ENCODE measurements at regions not wholly inside any gene's neighbourhood (a gene's known extent, or its start where the extent isn't known, plus 50 kb on each side); places are given as distances from the start of the nearest gene placed in this dataset.

- H3K4me3 ChIP-seq (ENCODE audit: low read depth, low read length), result no peak overlapping the region
- H3K36me3 ChIP-seq (ENCODE audit: control insufficient read depth, insufficient read depth, low read length), result no peaks in the 10 kb centered on the region
- no peak overlapping the region for H3K9ac ChIP-seq (ENCODE audit: low read length)
- H3K27ac ChIP-seq (ENCODE audit: low read depth, low read length), result no peak overlapping the region
- no peaks in the 10 kb centered on the region for H3K27me3 ChIP-seq (ENCODE audit: control insufficient read depth, insufficient read depth, low read length)
- no peaks in the 10 kb centered on the region for H3K4me1 ChIP-seq (ENCODE audit: control insufficient read depth, insufficient read depth, low read length)
- peaks cover 6% of the 10 kb centered on the region; the same call in 1 of the 2 replicates for H3K9me3 ChIP-seq (ENCODE audit: control insufficient read depth, insufficient read depth, low read depth, low read length)
These were observed 60.5 kb upstream of the HOPX start for GRCh38 chr4:56741595-56741994.

DNA sequence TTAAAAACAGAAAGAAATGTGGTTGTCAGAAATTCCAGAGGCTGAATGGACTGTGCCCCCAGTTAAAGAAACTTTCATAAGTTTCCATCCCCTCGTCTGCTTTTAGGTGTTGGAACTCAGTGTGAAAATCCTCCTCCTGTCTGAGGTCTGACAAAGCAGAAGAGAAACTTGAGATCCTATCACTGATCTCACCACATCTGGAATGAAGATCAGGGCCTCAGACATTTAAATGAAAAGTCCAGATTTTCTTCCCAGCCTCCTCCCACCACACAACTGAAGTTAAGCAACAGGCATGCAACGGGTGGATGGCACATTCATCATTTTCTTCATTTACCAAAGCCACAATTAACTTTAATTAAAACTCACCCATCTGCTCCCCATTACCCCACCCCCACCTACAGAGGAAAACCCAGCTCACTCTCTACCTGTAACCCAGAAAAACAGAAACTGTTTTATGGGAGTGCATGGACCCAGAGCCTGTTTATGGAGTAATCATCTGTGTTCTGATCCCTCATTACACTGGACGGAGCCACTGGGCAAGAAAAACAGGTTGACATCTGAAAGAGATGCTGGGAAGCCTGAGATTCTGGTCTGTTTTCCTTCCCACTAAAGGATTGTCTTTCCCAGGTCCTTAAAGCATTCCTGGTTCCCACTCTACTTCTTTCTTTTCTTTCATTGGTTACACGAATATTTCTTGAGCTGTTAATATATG is 58.1 kb upstream of the HOPX start:
- H3K36me3 ChIP-seq (ENCODE audit: control insufficient read depth, insufficient read depth, low read length), result no peaks in the 10 kb centered on the region
- no peaks in the 10 kb centered on the region for H3K4me1 ChIP-seq (ENCODE audit: control insufficient read depth, insufficient read depth, low read length)
- H3K27me3 ChIP-seq (ENCODE audit: control insufficient read depth, insufficient read depth, low read length), result no peaks in the 10 kb centered on the region
- no peak overlapping the region for H3K9ac ChIP-seq (ENCODE audit: low read length)
- peaks cover 14% of the 10 kb centered on the region; the same call in 1 of the 2 replicates for H3K9me3 ChIP-seq (ENCODE audit: control insufficient read depth, insufficient read depth, low read depth, low read length)
- H3K4me3 ChIP-seq (ENCODE audit: low read depth, low read length), result no peak overlapping the region
- no peak overlapping the region for H3K27ac ChIP-seq (ENCODE audit: low read depth, low read length)

GRCh38 chr4:56737666-56738065 is 56.6 kb upstream of the HOPX start:
- no peaks in the 10 kb centered on the region for H3K4me1 ChIP-seq (ENCODE audit: control insufficient read depth, insufficient read depth, low read length)
- no peak overlapping the region for H3K27ac ChIP-seq (ENCODE audit: low read depth, low read length)
- no peak overlapping the region for H3K4me3 ChIP-seq (ENCODE audit: low read depth, low read length)
- H3K9me3 ChIP-seq (ENCODE audit: control insufficient read depth, insufficient read depth, low read depth, low read length), result peaks cover 14% of the 10 kb centered on the region; the same call in 1 of the 2 replicates
- H3K9ac ChIP-seq (ENCODE audit: low read length), result no peak overlapping the region
- no peaks in the 10 kb centered on the region for H3K36me3 ChIP-seq (ENCODE audit: control insufficient read depth, insufficient read depth, low read length)
- no peaks in the 10 kb centered on the region for H3K27me3 ChIP-seq (ENCODE audit: control insufficient read depth, insufficient read depth, low read length)

GRCh38 chr4:56733352-56733751 is 52.3 kb upstream of the HOPX start:
- H3K27me3 ChIP-seq (ENCODE audit: control insufficient read depth, insufficient read depth, low read length), result no peaks in the 10 kb centered on the region

GRCh38 chr4:56732301-56732700 is 51.2 kb upstream of the HOPX start:
- Histone ChIP-seq H3K9ac (ENCODE audit: low read length) (no peak overlapping the region), H3K9me3 (ENCODE audit: control insufficient read depth, insufficient read depth, low read depth, low read length) (peaks cover 8% of the 10 kb centered on the region; the same call in 1 of the 2 replicates), H3K27ac (ENCODE audit: low read depth, low read length) (no peak overlapping the region)

More at GRCh38 chr4:56733352-56733751, 52.3 kb upstream of the HOPX start:
- H3K4me1 ChIP-seq (ENCODE audit: control insufficient read depth, insufficient read depth, low read length), result peaks cover 9% of the 10 kb centered on the region; the same call in 1 of the 2 replicates
- peaks cover 8% of the 10 kb centered on the region; the same call in 1 of the 2 replicates for H3K9me3 ChIP-seq (ENCODE audit: control insufficient read depth, insufficient read depth, low read depth, low read length)
- no peak overlapping the region for H3K4me3 ChIP-seq (ENCODE audit: low read depth, low read length)
- no peak overlapping the region for H3K9ac ChIP-seq (ENCODE audit: low read length)
- H3K27ac ChIP-seq (ENCODE audit: low read depth, low read length), result no peak overlapping the region
- no peaks in the 10 kb centered on the region for H3K36me3 ChIP-seq (ENCODE audit: control insufficient read depth, insufficient read depth, low read length)

DNA sequence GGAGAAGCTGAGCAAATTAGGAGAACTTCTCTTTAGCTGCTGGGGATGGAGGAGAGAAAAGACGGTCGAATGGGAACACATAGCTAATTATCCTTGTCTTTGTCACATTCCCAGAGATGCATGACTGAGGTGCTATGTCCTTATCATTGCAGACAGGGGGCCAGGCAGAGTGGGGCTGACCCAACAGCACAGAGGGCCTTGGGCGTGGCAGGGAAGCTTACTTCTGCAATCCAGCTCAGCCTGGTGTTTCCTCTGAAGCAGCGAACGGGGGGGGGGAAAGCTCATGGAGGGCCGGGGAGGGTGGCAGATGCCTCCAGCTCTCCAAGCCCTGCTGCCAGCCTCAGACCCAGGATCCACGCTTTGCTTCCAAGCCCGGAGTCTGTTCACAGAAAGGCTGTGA is 50.8 kb upstream of the HOPX start:
- Histone ChIP-seq H3K27ac (ENCODE audit: low read depth, low read length) (no peak overlapping the region), H3K27me3 (ENCODE audit: control insufficient read depth, insufficient read depth, low read length) (no peaks in the 10 kb centered on the region), H3K9me3 (ENCODE audit: control insufficient read depth, insufficient read depth, low read depth, low read length) (peaks cover 8% of the 10 kb centered on the region; the same call in 1 of the 2 replicates), H3K4me1 (ENCODE audit: control insufficient read depth, insufficient read depth, low read length) (peaks cover 15% of the 10 kb centered on the region; the same call in 1 of the 2 replicates), H3K36me3 (ENCODE audit: control insufficient read depth, insufficient read depth, low read length) (no peaks in the 10 kb centered on the region), H3K4me3 (ENCODE audit: low read depth, low read length) (no peak overlapping the region), H3K9ac (ENCODE audit: low read length) (no peak overlapping the region)

More at GRCh38 chr4:56732301-56732700, 51.2 kb upstream of the HOPX start:
- Histone ChIP-seq H3K27me3 (ENCODE audit: control insufficient read depth, insufficient read depth, low read length) (no peaks in the 10 kb centered on the region), H3K36me3 (ENCODE audit: control insufficient read depth, insufficient read depth, low read length) (no peaks in the 10 kb centered on the region), H3K4me1 (ENCODE audit: control insufficient read depth, insufficient read depth, low read length) (peaks cover 11% of the 10 kb centered on the region; the same call in 1 of the 2 replicates), H3K4me3 (ENCODE audit: low read depth, low read length) (no peak overlapping the region)

All from HUES6 (cell line).